WTC11 (cell line): ENCODE measurements at regions not wholly inside any gene's neighbourhood (a gene's known extent, or its start where the extent isn't known, plus 50 kb on each side); places are given as distances from the start of the nearest gene placed in this dataset.

Source experiments
- ATF1 ChIP-seq: sonication (generic); formaldehyde crosslinking; IDR thresholded peaks from 2 replicates; pipeline ENCODE4 v1.8.1; 2023; ENCODE audit warnings: mild to moderate bottlenecking, moderate library complexity, missing genetic modification reagents
- CTCF ChIP-seq: fragments of 200-600 bp; IDR thresholded peaks from 2 replicates; pipeline ENCODE4 v1.8.0; 2022; ENCODE audit warnings: antibody characterized with exemption
- SP1 ChIP-seq: sonication (generic); formaldehyde crosslinking; conservative IDR thresholded peaks from 2 replicates; pipeline ENCODE4 v1.8.1; 2022; ENCODE audit warnings: missing genetic modification reagents
- ZNF317 ChIP-seq: sonication (generic); formaldehyde crosslinking; IDR thresholded peaks from 2 replicates; pipeline ENCODE4 v1.8.1; 2023; ENCODE audit warnings: low read depth, mild to moderate bottlenecking, moderate library complexity, missing genetic modification reagents, borderline replicate concordance
- ZNF425 ChIP-seq: fragments of 250-450 bp; sonication (Bioruptor Pico); conservative IDR thresholded peaks from 2 replicates; pipeline ENCODE4 v1.9.0; 2021; ENCODE audit warnings: mild to moderate bottlenecking

- TF ChIP-seq CTCF (no peak), ZNF425 (CRISPR knock-in tag) (no peak), ZNF317 (CRISPR knock-in tag) (no peak), ATF1 (CRISPR knock-in tag) (no peak), SP1 (no peak)
Observed at GRCh38 chr2:210839450-210839849, 283.1 kb downstream of the CPS1 start.
